ENCODE measurements at regions not wholly inside any gene's neighbourhood (a gene's known extent, or its start where the extent isn't known, plus 50 kb on each side); places are given as distances from the start of the nearest gene placed in this dataset.

- no peak overlapping the region for H3K4me3 ChIP-seq (replicated peaks in 1 of 4; ENCODE audit: control extremely low read depth in 1 of 4, insufficient read depth in 1 of 4, low read depth in 3 of 4, low read length in 4 of 4)
- H3K4me2 ChIP-seq (ENCODE audit: extremely low read depth, insufficient read depth, low read length), result no peak overlapping the region
- H3K9me3 ChIP-seq (ENCODE audit: control insufficient read depth, insufficient read depth, low read depth, low read length), result no peaks in the 10 kb centered on the region
- no peaks in the 10 kb centered on the region for H3K79me2 ChIP-seq (ENCODE audit: control insufficient read depth, insufficient read depth, low read length)
- DNase-seq (ENCODE audit: low read depth in 2 of 2), result no peak
- no peaks in the 10 kb centered on the region for H3K36me3 ChIP-seq (ENCODE audit: control insufficient read depth, insufficient read depth, low read length)
- no peaks in the 10 kb centered on the region for H3K27me3 ChIP-seq (ENCODE audit: control insufficient read depth, insufficient read depth, low read length)
- no peak overlapping the region for H3K27ac ChIP-seq (ENCODE audit: insufficient read depth, low read length)
- no peak overlapping the region for H2AFZ ChIP-seq (ENCODE audit: low read length)
- no peak overlapping the region for H3K9ac ChIP-seq (ENCODE audit: insufficient read depth, low read length)
- TF ChIP-seq EZH2 (IDR thresholded peaks at IDR 0.05; ENCODE audit: low read length, missing control alignments) (no peak), CTCF (conservative IDR thresholded peaks at IDR 0.05 in 1 of 2, IDR thresholded peaks at IDR 0.05 in 1 of 2; ENCODE audit: low read depth in 1 of 2, low read length in 2 of 2) (no peak)
- no peaks in the 10 kb centered on the region for H4K20me1 ChIP-seq (ENCODE audit: control insufficient read depth, extremely low read depth, insufficient read depth, low read length)
- no peaks in the 10 kb centered on the region for H3K4me1 ChIP-seq (ENCODE audit: control insufficient read depth, extremely low read depth, insufficient read depth, low read length)
Observed at GRCh38 chr5:40355846-40356245, 323.9 kb upstream of the PTGER4 start.

GRCh38 chr5:40355181-40355580 is 324.5 kb upstream of the PTGER4 start:
- Histone ChIP-seq H2AFZ (ENCODE audit: low read length) (no peak overlapping the region), H3K27ac (ENCODE audit: insufficient read depth, low read length) (no peak overlapping the region), H3K36me3 (ENCODE audit: control insufficient read depth, insufficient read depth, low read length) (no peaks in the 10 kb centered on the region), H3K9ac (ENCODE audit: insufficient read depth, low read length) (no peak overlapping the region), H3K4me2 (ENCODE audit: extremely low read depth, insufficient read depth, low read length) (no peak overlapping the region), H4K20me1 (ENCODE audit: control insufficient read depth, extremely low read depth, insufficient read depth, low read length) (no peaks in the 10 kb centered on the region), H3K4me1 (ENCODE audit: control insufficient read depth, extremely low read depth, insufficient read depth, low read length) (no peaks in the 10 kb centered on the region), H3K79me2 (ENCODE audit: control insufficient read depth, insufficient read depth, low read length) (no peaks in the 10 kb centered on the region), H3K4me3 (replicated peaks in 1 of 4; ENCODE audit: control extremely low read depth in 1 of 4, insufficient read depth in 1 of 4, low read depth in 3 of 4, low read length in 4 of 4) (no peak overlapping the region), H3K27me3 (ENCODE audit: control insufficient read depth, insufficient read depth, low read length) (no peaks in the 10 kb centered on the region), H3K9me3 (ENCODE audit: control insufficient read depth, insufficient read depth, low read depth, low read length) (no peaks in the 10 kb centered on the region)
- TF ChIP-seq CTCF (conservative IDR thresholded peaks at IDR 0.05 in 1 of 2, IDR thresholded peaks at IDR 0.05 in 1 of 2; ENCODE audit: low read depth in 1 of 2, low read length in 2 of 2) (no peak), EZH2 (IDR thresholded peaks at IDR 0.05; ENCODE audit: low read length, missing control alignments) (no peak)
- DNase-seq (ENCODE audit: low read depth in 2 of 2), result no peak

GRCh38 chr5:40354171-40354570 is 325.5 kb upstream of the PTGER4 start:
- Histone ChIP-seq H3K9me3 (ENCODE audit: control insufficient read depth, insufficient read depth, low read depth, low read length) (no peaks in the 10 kb centered on the region), H3K27ac (ENCODE audit: insufficient read depth, low read length) (no peak overlapping the region), H3K9ac (ENCODE audit: insufficient read depth, low read length) (no peak overlapping the region), H3K36me3 (ENCODE audit: control insufficient read depth, insufficient read depth, low read length) (no peaks in the 10 kb centered on the region), H3K4me1 (ENCODE audit: control insufficient read depth, extremely low read depth, insufficient read depth, low read length) (no peaks in the 10 kb centered on the region), H3K4me3 (replicated peaks in 1 of 4; ENCODE audit: control extremely low read depth in 1 of 4, insufficient read depth in 1 of 4, low read depth in 3 of 4, low read length in 4 of 4) (no peak overlapping the region), H2AFZ (ENCODE audit: low read length) (no peak overlapping the region), H3K27me3 (ENCODE audit: control insufficient read depth, insufficient read depth, low read length) (no peaks in the 10 kb centered on the region), H4K20me1 (ENCODE audit: control insufficient read depth, extremely low read depth, insufficient read depth, low read length) (no peaks in the 10 kb centered on the region), H3K79me2 (ENCODE audit: control insufficient read depth, insufficient read depth, low read length) (no peaks in the 10 kb centered on the region), H3K4me2 (ENCODE audit: extremely low read depth, insufficient read depth, low read length) (no peak overlapping the region)
- DNase-seq (ENCODE audit: low read depth in 2 of 2), result no peak
- TF ChIP-seq EZH2 (IDR thresholded peaks at IDR 0.05; ENCODE audit: low read length, missing control alignments), result no peak
- no peak for TF ChIP-seq CTCF (conservative IDR thresholded peaks at IDR 0.05 in 1 of 2, IDR thresholded peaks at IDR 0.05 in 1 of 2; ENCODE audit: low read depth in 1 of 2, low read length in 2 of 2)

All from fibroblast of lung (primary cell).